GM12891 (cell line): ENCODE measurements at regions not wholly inside any gene's neighbourhood (a gene's known extent, or its start where the extent isn't known, plus 50 kb on each side); places are given as distances from the start of the nearest gene placed in this dataset.

Source experiments
- PAX5 ChIP-seq: IDR thresholded peaks from 2 replicates; pipeline ENCODE4 v1.6.1; 2011; ENCODE audit warnings: low read length, moderate library complexity, mild to moderate bottlenecking; ENCODE audit not compliant: insufficient read depth, severe bottlenecking
- POLR2A ChIP-seq: IDR thresholded peaks from 2 replicates; pipeline ENCODE4 v1.6.1; 2011; ENCODE audit warnings: low read depth, low read length, control low read depth
- POLR2AphosphoS5 ChIP-seq: IDR thresholded peaks from 2 replicates; pipeline ENCODE4 v1.6.1; 2011; ENCODE audit warnings: low read depth, low read length, control low read depth
- SPI1 ChIP-seq: IDR thresholded peaks from 2 replicates; pipeline ENCODE4 v1.6.1; 2011; ENCODE audit warnings: low read depth, low read length, control low read depth
- TAF1 ChIP-seq: IDR thresholded peaks from 2 replicates; pipeline ENCODE4 v1.6.1; 2011; ENCODE audit warnings: low read depth, low read length, control low read depth

DNA sequence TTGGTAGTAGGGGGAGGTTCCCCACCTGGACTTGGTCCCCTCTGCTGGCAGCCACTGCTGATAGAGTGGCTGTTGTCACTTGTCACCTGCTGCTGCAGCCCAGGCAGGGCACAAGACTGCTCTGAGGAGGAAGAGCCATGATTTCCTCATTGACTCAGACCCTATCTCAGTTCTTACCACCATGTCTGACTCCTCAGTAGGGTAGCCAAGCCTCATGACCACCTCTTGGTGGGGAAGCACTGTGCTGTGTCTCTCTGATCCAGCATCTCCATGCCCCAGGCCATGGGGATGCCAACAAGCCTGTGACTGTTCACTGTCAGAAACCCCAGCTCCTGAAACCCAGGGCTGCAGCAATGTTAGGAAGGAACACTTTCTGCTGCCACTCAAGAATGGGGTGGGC lies 173.0 kb downstream of the WSCD1 start:
- no peak for TF ChIP-seq POLR2A
- no peak for TF ChIP-seq POLR2AphosphoS5
- no peak for TF ChIP-seq TAF1
- TF ChIP-seq PAX5 = no peak
- no peak for TF ChIP-seq SPI1
